HG03354 (cell line): ENCODE measurements at regions not wholly inside any gene's neighbourhood (a gene's known extent, or its start where the extent isn't known, plus 50 kb on each side); places are given as distances from the start of the nearest gene placed in this dataset.
"Not testable (repeated sequence)": the region's sequence is repeated elsewhere in the genome, so short reads cannot be mapped to it uniquely, and the experiment has no call there.

ENCODE experiments used
- ATAC-seq: cut with Tn5 transposase; IDR thresholded peaks from one replicate; pipeline ENCODE4 v1.9.1; 2021; ENCODE audit warnings: mild to moderate bottlenecking; ENCODE audit not compliant: unreplicated experiment, poor library complexity, severe bottlenecking

DNA sequence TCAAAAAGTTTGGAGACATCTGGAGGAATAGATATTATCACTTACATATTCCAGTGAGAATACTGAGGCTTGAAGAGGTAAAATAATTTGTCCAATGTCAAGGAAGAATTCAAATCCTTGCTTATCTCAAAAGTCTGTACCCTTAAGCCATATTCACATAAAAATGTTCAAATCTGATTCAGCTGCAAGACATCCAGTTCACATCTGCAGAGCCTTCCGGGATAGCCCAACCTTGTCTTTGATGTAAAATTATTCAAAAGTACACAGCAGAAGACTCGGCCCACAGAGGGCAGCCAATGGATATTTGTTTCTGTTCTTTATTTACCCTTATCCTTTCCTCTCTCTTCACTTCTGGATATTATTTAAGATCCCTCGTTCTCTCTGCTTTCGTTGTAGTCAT, 1183.8 kb upstream of the WWC1 start:
- ATAC-seq = no peak

DNA sequence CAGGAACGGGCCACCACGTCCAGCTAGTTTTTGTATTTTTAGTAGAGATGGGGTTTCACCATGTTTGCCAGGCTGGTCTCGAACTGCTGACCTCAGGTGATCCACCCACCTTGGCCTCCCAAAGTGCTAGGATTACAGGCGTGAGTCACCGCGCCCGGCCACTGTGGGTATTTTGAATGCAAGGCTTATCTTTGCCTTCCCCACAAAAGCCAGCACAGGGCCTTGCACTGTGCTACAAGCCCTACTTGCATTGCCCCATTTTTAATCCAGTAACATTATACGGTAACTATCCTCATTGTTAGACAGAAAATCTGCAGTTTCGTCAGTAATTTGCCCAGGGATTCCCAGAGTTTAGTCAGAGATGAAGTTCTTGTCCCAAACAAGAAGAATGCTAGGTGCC, 1183.2 kb upstream of the WWC1 start:
- ATAC-seq = not testable (repeated sequence)

DNA sequence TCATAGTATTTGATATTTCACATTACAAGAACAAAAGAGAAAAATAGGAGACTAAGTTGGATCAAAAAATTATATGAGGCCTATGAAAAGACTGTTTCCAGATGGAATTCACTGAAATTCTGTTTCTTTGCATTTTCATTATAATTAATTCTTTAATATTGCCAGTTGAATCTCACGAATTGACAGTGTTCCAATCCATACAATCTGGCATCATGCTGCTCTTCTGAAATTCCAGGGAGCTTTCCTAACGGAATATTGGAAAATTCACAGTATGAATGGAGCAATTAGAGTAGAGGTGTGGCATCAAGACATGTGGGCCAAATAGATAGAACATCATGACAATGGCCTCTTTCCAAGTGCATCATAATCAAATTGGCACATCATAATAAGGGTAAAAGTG, 1178.9 kb upstream of the WWC1 start:
- no peak for ATAC-seq

DNA sequence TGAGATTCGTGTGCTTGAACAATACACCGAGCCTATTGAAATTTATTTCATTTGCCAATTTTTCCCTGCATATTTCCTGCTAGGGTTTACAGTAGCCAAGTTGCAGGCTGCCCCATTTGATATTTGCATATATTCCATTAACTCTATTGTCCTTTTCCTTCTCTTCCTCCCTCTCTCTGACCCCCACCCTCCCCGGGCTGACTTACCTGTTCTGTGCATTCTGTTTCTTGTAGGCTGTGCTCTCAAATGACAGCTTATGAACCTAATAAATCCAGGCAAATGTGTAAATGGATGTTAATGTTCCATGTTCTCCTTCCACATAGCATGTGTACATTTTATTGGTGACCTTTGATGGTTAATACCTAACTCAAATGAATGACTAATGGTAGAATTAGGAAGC, 1169.2 kb upstream of the WWC1 start:
- no peak for ATAC-seq

DNA sequence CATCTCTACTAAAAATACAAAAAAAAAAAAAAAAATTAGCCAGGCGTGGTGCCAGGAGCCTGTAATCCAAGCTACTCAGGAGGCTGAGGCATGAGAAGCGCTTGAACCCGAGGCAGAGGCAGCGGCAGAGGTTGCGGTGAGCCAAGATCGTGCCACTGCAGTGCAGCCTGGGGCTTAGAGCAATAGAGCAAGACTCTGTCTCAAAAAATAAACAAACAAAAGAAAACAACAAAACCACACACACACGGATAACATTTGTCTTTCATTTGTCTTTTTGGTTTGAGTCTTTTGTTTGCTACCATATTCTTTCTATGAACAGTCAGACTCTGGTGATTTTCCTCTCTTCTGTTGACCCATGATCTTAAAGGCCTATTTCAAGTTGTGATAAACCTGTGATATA, 1168.3 kb upstream of the WWC1 start:
- ATAC-seq = no peak

DNA sequence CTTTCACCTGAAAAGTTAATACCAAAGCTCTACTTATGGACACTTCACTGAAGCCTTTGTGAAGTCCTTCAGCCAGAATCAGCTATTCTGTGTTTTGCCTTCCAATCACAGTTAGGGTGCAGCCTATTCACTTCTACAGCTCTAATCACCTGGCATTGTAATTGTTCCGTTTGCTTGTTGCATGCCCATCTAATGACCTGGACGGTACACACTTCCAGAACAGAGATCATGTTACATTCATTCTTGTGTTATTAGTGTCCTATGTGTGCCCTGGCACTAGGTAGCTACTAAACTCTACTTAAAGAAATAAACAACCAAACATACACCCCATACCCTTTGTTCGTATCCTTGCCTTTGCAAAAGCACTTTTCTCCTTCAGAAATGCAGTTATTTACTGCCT, 1162.9 kb upstream of the WWC1 start:
- no peak for ATAC-seq

DNA sequence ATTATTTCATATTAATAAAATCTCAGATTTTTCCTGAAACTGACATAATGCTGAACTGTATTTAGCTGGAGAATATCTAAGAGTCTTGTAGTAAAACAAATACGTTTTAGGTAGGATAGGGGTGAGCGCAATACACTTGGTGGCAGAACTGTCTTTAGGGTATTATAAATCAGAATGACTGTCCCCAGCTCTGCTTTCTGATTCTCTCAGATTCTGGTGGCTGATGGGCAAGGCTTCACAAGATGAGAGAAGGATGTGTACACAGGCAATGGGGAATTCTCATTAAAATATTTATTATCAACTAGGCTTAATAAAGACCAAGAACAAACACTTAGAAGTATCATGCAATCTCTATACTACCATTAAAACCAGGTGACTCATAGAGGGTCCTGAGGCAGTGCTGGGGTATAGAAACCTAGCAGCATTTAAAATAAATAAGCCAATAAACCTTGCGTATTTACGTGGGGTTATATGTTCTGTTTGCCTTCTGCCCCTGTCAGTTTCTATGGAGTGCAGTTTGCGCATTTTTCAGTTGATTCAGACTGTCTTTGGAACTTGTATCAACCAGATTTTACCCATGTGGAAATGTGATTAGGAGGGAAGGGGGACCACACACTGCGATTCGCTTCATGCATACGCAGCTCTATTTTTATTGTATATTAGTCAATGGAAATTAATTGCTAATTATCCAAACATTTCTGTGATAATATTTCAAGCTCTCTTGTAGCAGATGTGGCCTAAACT, 1150.7 kb upstream of the WWC1 start:
- no peak for ATAC-seq

DNA sequence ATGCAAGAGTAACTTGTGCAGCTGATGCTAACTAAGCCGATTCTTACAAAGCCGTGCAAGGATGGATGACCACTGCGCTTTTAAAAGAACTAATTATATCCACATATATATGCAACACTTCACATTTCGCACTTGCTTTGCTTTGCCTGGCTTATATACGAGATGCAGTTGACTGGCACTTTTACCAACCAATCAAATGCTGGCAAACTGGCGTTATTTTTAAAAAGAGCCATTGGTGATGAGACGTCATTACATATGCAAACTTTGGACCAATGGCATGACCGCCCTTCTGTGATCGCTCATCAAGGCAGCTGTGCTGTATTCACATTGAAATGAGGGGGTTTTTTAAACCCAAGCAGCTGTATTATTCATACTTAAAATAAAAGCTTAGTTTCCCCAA, 1147.7 kb upstream of the WWC1 start:
- no peak for ATAC-seq

DNA sequence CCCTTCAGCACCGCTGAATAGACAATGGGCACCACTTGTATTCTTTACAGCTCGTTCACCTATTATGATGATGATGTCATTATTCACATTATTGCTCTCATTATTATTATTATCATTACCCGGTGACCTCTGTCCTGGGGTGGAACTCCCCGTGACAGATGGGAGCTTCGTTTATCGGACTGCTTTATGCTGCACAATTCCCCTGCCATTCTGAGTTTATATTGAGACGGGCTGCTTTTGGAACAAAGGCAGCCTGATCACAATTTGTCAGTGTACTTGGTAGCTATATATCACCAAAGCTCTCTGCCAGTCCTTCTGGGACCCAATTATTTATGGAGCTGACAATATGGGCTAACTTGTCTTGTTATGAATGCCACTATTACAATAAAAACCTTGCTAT, 1145.6 kb upstream of the WWC1 start:
- no peak for ATAC-seq

DNA sequence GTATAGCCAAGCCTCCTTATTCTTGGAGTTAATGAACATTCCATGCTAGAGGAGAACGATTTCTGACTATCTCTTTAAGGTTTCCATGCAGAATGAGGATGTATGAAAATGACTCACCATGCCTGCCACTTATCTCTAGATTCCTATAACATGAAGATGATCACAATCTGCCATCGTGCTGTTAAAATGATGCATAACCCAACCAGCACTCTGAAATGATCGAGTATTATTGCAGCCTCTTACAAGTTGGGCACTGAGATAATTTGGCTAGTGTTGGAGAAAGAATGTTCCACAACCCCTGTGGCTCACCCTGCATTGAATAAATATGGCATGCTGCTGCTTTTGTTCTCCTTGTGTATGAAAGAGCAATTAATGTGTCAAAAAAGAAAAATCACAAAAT, 1143.6 kb upstream of the WWC1 start:
- no peak for ATAC-seq

DNA sequence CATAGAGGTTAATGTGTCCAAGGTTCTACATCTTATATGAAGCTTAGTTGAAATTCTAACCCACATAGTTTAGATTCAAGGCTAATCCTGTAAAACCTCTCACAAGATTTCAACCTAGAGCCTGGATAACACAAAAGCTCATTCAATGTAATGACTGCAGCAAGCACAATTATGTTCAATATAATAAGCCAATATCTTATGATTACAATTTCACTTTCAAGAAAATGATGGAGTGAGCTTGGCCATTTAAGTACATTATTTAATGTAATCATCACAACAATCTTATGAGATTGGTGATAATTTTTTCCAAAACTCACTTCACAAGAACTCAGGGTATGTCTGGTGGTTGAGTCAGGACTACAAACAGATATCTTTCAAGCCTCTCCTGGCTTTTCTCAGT, 1140.8 kb upstream of the WWC1 start:
- ATAC-seq = no peak

DNA sequence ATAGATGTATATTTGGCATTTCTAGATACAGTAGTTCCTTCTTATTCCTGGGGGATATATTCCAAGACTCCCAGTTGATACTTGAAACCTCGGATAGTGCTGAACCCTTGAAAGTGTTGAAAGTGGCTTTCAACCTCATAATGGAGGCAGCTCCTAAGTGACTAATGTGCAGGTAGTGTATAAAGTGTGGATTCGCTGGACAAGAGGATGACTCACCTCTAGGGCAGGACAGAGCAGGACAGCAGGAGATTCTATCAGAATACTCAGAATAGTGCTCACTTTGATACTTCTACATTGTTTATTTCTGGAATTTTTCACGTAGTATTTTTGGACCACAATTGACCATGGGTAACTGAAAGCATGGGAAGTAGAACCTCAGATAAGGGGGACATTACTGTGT, 1138.9 kb upstream of the WWC1 start:
- no peak for ATAC-seq

DNA sequence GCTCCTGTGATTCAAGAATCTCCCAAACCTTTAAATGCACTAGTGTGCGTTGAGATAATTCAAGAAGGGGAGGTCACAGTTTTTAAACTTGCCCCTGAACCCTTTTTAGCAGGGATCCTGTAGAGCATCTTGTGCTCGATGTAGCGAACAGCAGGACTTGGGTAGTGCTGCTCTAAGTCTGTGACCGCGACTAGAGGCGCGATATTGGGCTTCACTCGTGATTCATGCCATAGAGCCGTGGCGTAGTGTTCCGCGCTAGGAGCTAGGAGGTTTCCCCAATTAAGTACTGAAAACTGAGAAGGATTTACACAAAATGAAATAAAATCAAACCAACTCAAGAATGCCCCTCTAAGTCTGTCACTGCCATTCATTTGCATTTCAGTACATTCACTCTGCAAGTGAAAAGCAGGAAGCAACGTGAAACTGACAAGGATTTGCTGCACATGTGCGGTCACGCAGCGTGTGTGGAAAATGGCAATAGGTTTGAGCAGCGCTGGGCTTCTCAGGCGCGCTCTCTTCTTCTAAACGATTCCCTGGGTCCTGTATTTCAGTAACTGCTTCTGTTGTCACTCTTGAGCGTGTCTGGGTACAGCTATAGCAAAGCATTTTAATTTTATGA, 1135.9 kb upstream of the WWC1 start:
- ATAC-seq = no peak

DNA sequence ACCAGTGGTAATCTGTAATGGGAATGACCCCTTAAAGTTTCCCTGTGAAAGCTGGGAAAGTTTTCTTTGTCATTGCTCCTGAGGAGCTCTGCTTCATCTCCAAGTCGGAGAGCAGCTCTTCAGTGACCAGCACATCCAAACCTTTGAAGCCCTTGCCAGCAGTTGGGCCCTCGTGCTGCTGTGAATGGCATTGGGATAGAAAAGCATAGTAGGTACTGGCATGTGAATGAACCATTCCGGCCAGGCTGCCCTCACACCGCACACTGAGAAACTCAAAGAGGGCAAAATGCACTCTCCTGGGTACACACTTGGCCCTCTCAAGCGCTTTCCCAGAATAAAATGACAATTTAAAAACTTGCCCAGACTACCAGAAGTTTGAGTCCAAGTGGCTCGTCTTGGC, 1135.0 kb upstream of the WWC1 start:
- ATAC-seq = no peak

DNA sequence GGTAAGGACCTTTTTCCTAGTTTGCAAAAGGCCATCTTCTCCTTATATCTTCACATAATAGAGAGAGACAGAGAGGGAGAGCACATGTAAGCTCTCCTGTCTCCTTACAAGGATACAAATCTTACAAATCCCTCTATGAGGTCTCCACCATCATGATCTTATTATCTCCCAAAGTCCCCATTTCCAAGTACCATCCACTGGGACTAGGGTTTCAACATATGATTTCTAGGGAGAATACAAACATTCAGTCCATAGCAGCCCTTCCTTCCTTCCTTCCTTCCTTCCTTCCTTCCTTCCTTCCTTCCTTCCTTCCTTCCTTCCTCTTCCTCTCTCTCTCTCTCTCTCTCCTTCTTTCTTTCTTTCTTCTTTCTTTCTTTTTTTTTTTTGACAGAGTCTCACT, 1132.9 kb upstream of the WWC1 start:
- ATAC-seq = no peak

DNA sequence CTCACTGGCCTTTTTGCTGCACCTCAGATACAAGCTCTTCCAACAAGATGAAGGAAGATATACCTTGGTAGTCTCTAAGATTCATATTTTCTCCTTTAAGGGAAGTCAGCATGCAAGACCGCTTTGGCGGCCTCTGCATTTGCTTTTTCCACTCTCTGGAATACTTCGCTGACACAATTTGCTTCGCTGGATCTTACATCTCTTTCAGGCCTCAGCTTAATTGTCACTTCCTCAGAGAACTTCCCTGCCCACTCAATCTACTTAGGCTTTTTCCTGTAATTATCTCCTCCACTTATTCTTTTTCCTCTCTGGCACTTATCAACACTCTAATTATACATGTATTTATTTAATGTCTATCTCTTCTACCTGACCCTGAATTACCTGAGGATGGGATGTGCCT, 1131.1 kb upstream of the WWC1 start:
- ATAC-seq = no peak

DNA sequence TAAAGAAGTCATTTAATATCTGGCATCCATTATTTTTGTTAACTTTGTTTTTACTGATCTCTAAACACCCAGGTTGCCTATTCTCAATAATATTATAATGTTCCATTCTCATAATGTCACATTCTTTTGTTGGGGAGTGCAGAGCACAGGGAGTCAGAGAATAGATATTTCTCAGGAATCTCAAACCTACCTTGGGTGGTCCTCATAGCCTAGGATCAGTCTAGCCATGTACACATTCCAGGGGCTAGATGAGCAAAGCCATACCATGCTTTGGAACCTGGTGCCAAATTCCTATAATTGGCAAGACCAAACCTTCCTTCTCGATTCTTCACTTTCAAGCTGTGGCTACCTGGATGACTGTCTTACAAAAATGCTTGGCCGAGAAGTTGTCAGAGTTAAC, 1124.7 kb upstream of the WWC1 start:
- no peak for ATAC-seq

DNA sequence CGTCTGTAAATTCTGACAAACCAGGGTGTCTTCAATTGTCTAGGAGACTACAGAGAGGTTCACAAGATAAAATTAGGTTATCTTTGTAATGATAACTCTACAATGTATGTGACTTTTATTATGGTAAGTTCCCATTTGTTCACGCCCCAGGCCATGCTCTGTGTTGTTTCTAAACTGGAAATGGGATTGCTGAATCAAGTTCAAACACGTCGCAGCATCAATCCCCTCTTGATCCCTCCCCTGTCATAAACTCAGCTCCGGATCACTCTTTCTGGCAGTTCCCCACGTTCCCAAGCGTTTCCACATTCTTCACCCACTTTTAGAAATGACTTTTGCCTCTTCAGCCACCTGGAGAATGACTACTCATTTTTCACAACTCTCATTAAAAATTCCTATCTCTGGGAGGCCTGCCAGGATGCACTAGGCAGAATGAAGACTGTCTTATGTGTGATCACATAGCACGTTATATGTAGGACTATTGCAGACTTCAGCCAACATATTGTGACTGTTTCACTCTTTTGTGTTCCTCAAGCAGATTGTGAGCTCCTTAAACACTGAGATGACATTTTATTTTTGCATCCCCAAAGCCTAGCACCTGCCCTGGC, 1124.2 kb upstream of the WWC1 start:
- ATAC-seq = no peak

DNA sequence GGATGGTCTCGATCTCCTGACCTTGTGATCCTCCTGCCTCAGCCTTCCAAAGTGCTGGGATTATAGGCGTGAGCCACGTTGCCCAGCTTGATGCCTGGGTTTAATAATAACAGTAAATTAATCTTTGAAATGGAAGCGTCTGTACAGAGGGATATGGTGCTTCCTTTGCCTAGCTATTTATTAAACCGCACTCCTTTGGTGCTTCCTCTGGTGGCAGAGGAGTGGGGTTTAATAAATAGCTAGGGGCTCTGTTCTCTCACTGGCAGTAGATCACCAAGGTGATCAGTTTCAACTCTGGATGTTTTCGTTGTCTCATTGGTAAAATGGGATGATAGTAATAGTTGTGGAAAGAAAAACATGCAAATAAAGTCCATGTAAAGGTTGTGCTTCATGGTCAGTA, 1122.5 kb upstream of the WWC1 start:
- ATAC-seq = no peak

DNA sequence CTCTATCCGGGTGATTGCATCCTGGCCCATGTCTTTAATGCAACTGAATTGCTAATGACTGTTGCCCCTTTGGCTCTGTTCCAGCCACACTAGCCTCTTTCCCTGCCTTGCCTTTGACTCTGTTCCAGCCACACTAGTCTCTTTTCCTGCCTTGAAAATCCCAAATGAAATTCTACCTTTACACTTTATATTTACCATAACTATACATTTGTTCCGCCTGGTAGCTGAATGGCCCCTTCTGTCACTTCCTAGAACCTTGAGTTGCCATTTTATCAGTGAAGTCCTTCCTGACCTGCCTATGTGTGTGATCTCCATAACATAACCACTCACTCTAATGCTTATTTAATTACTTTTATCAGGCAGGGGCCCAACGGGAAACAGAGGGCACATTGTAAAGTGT, 1120.4 kb upstream of the WWC1 start:
- no peak for ATAC-seq

DNA sequence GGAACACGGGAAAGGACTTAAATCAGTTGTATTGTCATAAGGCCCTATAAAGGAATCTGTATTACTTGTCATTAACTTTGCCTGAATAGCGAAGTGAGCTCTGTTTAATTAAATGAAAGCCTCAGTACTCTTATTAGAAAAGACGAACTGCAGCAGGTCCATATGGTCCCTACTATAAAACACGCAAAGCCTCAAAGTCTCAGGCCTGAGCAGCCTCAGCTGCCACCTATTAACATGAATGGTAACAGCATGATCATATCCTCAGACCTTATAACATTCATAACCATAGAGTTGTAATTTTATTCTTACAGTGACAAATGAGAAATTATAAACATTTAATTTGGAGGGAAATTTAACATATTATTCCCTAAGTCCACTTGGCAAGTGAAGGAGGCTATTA, 1113.7 kb upstream of the WWC1 start:
- no peak for ATAC-seq
